Prostate gland (tissue), 2 donors: ENCODE measurements at regions not wholly inside any gene's neighbourhood (a gene's known extent, or its start where the extent isn't known, plus 50 kb on each side); places are given as distances from the start of the nearest gene placed in this dataset.

ENCODE experiments used
- POLR2A ChIP-seq: fragments of 450-650 bp; IDR thresholded peaks from one replicate; pipeline ENCODE4 v1.6.1; 2016; ENCODE audit warnings: antibody characterized with exemption, mild to moderate bottlenecking
- TF ChIP-seq, protein P1 (sequence below), 4 experiments: fragments of 200-600 bp in 2 of 4; fragments of 450-650 bp in 2 of 4; sonication (generic) in 2 of 4; IDR thresholded peaks; 1 replicate in 3 of 4; 2 replicates in 1 of 4; pipeline ENCODE4 v1.5.1; 2016 to 2019; ENCODE audit warnings: antibody characterized with exemption in 4 of 4, mild to moderate bottlenecking in 2 of 4, moderate library complexity in 2 of 4

DNA sequence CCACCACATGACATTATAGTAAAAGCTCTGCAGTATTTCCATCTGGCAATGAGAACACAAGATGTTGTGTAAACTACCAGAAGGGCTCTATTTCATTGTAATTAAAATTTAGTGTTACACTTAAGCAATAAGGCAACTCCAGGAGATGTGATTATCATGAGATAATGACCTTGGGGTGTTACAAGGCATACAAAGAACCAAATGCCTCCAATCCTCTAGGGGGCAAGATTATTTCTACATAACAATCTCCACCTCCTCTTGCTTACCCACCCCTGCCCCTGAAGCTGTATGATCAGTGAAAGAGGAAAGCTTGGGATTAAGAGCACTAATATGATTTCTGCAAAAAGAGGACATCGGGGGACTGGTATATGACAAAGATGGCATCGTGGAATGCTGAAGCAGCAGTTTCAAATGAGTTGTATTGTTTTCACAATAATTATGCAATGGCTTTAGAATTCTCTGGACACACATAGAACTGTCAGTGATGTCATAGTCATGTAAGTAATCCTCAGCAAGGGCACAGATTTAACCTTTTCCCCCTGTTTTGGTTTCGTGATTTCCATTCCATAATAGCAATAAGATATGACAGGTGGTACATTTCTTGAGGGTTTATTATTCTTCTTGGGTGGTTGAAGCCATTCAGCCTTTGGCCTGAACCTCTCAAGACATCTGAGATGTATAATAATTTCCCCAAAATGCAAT, 295.3 kb downstream of the MZT1 start:
- TF ChIP-seq, protein P1, sequence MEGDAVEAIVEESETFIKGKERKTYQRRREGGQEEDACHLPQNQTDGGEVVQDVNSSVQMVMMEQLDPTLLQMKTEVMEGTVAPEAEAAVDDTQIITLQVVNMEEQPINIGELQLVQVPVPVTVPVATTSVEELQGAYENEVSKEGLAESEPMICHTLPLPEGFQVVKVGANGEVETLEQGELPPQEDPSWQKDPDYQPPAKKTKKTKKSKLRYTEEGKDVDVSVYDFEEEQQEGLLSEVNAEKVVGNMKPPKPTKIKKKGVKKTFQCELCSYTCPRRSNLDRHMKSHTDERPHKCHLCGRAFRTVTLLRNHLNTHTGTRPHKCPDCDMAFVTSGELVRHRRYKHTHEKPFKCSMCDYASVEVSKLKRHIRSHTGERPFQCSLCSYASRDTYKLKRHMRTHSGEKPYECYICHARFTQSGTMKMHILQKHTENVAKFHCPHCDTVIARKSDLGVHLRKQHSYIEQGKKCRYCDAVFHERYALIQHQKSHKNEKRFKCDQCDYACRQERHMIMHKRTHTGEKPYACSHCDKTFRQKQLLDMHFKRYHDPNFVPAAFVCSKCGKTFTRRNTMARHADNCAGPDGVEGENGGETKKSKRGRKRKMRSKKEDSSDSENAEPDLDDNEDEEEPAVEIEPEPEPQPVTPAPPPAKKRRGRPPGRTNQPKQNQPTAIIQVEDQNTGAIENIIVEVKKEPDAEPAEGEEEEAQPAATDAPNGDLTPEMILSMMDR (IDR thresholded peaks at IDR 0.05) = no peak
- no peak for TF ChIP-seq POLR2A
